Tibial artery (tissue), 4 donors: ENCODE measurements at regions not wholly inside any gene's neighbourhood (a gene's known extent, or its start where the extent isn't known, plus 50 kb on each side); places are given as distances from the start of the nearest gene placed in this dataset.
"Not testable (repeated sequence)": the region's sequence is repeated elsewhere in the genome, so short reads cannot be mapped to it uniquely, and the experiment has no call there.

Experiments used
- DNase-seq, 2 donors: peaks; one replicate each; pipeline ENCODE4 v3.0.0-alpha.2; 2019
- H3K27ac ChIP-seq, 2 donors: fragments of 200-600 bp; sonication (generic) in 1 of 2; 1 replicate in 1 of 2; 2 replicates in 1 of 2; pipeline ENCODE4 v1.5.1; 2018 to 2019; ENCODE audit warnings: mild to moderate bottlenecking in 1 of 2
- H3K27me3 ChIP-seq, 2 donors: fragments of 200-600 bp; sonication (generic) in 1 of 2; one replicate each; pipeline versions ENCODE4 v1.5.1 to v1.6.0; 2016 to 2019
- H3K36me3 ChIP-seq, 3 donors: fragments of 200-600 bp; sonication (generic) in 2 of 3; one replicate each; pipeline ENCODE4 v1.5.1; 2016 to 2019; ENCODE audit warnings: mild to moderate bottlenecking in 2 of 3
- H3K4me1 ChIP-seq, 4 donors: fragments of 200-600 bp; sonication (generic) in 2 of 4; 1 replicate in 3 of 4; 2 replicates in 1 of 4; pipeline ENCODE4 v1.5.1; 2016 to 2019
- H3K4me3 ChIP-seq, 2 donors: fragments of 200-600 bp; sonication (generic) in 1 of 2; 1 replicate in 1 of 2; 2 replicates in 1 of 2; pipeline ENCODE4 v1.5.1; 2018 to 2019; ENCODE audit warnings: mild to moderate bottlenecking in 2 of 2
- H3K9me3 ChIP-seq, 3 donors: fragments of 200-600 bp; sonication (generic) in 1 of 3; one replicate each; pipeline ENCODE4 v1.5.1; 2016 to 2019
- intact Hi-C: fragments of 100-400 bp; cut with DNase I; formaldehyde crosslinking; loops from one replicate; pipeline ENCODE4 v1.15.0; 2023; ENCODE audit warnings: low total_unique reads
- TF ChIP-seq, protein P1 (sequence below), 2 experiments: fragments of 200-600 bp in 1 of 2; fragments of 450-650 bp in 1 of 2; IDR thresholded peaks; one replicate each; pipeline ENCODE4 v1.5.1; 2017 to 2019; ENCODE audit warnings: antibody characterized with exemption in 2 of 2, mild to moderate bottlenecking in 1 of 2, moderate library complexity in 1 of 2

DNA sequence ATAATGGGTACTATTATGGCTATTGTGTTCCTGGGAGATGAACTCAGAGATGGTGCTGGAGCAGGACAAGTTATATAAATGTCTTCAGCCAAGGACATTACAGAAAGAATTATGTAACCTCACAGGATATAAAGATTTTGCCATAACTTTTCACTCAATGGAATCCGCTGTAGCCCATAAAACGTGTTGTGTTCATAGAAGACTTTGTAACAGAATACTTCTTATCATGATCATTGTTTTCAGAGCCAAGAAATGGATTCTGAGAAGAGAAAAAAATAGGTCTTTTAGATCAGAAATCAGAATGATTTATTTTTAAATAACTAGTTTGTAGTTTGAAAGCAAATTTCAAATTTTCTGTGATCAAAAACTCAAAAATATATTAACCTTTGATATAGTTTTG is 441.0 kb upstream of the TENM3 start:
- Histone ChIP-seq H3K27ac (no peak overlapping the region), H3K4me3 (no peak overlapping the region), H3K36me3 (no peaks in the 10 kb centered on the region), H3K4me1 (no peaks in the 10 kb centered on the region), H3K27me3 (no peaks in the 10 kb centered on the region), H3K9me3 (no peaks in the 10 kb centered on the region)
- TF ChIP-seq, protein P1, sequence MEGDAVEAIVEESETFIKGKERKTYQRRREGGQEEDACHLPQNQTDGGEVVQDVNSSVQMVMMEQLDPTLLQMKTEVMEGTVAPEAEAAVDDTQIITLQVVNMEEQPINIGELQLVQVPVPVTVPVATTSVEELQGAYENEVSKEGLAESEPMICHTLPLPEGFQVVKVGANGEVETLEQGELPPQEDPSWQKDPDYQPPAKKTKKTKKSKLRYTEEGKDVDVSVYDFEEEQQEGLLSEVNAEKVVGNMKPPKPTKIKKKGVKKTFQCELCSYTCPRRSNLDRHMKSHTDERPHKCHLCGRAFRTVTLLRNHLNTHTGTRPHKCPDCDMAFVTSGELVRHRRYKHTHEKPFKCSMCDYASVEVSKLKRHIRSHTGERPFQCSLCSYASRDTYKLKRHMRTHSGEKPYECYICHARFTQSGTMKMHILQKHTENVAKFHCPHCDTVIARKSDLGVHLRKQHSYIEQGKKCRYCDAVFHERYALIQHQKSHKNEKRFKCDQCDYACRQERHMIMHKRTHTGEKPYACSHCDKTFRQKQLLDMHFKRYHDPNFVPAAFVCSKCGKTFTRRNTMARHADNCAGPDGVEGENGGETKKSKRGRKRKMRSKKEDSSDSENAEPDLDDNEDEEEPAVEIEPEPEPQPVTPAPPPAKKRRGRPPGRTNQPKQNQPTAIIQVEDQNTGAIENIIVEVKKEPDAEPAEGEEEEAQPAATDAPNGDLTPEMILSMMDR (IDR thresholded peaks at IDR 0.05): no peak
- intact Hi-C loops: no loop called here
- no peak for DNase-seq

DNA sequence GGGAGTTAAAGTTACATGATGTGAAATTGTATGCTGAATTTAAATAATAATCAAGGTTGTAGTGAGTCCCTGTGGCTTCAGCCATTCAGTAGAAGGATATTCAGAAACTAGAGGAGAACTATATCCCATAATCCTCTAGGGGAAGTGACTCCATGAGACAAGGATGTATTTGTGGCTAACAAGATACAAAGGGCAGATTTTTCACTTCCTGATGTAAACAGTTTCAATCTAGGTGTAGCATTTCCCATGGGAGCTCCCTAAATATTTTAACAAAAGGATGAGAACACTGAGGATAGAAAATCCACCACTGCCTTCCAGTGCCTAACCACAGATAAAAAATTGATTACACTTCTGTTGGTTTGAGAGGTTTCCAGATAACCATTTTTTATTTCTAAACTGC is 435.4 kb upstream of the TENM3 start:
- TF ChIP-seq, protein P1 (IDR thresholded peaks at IDR 0.05): no peak
- intact Hi-C loops: no loop called here
- Histone ChIP-seq H3K27ac (no peak overlapping the region), H3K27me3 (no peaks in the 10 kb centered on the region), H3K36me3 (no peaks in the 10 kb centered on the region), H3K4me1 (no peaks in the 10 kb centered on the region), H3K4me3 (no peak overlapping the region), H3K9me3 (no peaks in the 10 kb centered on the region)
- no peak for DNase-seq

DNA sequence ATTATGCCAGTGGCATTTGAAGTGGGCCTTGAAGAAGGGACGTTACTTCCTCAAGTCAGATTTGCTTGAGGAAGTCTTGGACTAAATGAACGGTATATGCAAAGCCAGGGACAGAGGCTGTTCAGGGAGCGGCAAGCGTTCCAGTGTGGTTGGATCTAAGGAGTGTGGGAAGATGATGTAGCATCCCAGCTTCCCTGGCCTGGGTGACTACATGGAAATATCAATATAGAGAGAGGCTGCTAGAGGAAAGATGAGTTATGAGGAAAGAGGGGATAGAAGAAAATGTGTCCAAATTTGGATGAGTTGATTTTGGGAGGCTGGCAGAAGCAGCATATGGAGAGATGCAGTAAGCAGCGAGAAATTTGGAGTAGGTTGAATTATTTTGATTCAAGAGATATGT is 432.5 kb upstream of the TENM3 start:
- Histone ChIP-seq H3K27ac (no peak overlapping the region), H3K4me1 (no peaks in the 10 kb centered on the region), H3K27me3 (no peaks in the 10 kb centered on the region), H3K9me3 (no peaks in the 10 kb centered on the region), H3K4me3 (no peak overlapping the region), H3K36me3 (no peaks in the 10 kb centered on the region)
- TF ChIP-seq, protein P1 (IDR thresholded peaks at IDR 0.05): no peak
- intact Hi-C loops: no loop called here
- no peak for DNase-seq

DNA sequence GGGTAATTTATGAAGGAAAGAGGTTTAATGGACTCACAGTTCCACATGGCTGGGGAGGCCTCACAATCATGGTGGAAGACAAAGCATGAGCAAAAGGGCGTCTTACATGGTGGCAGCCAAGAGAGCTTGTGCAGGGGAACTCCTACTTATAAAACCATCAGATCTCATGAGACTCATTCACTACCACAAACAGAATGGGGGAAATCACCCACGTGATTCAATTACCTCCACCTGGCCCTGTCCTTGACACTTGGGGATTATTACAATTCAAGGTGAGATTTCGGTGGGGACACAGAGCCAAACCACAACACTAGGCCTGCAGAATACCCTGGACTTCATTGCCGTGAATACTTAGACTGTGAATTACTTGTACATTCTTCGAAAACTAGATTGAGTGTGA is 431.7 kb upstream of the TENM3 start:
- H3K4me1 ChIP-seq, H3K36me3 ChIP-seq, H3K27ac ChIP-seq, H3K27me3 ChIP-seq, intact Hi-C loops, H3K9me3 ChIP-seq, H3K4me3 ChIP-seq, DNase-seq: not testable (repeated sequence)

DNA sequence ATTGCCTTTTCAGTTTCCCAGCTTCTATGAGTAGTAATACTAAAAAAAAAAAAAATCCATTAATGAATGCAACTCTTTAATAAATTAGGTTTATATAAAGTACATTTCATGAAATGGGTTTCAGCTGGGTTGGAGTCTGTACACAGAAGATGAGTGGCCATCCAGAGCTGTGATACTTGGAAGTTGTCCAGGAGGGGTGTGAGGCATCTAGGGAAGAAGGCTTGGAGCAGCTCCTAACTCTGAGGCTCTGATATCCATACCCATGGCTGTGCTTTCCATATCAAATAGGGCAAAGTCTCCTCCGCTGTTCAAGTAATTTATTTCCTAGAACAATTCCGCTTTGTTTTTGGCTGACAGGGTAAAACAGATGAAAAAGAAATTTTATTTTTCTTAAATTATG is 423.3 kb upstream of the TENM3 start:
- Histone ChIP-seq H3K4me1 (no peaks in the 10 kb centered on the region), H3K27ac (no peak overlapping the region), H3K27me3 (no peaks in the 10 kb centered on the region), H3K9me3 (no peaks in the 10 kb centered on the region), H3K4me3 (no peak overlapping the region), H3K36me3 (no peaks in the 10 kb centered on the region)
- TF ChIP-seq, protein P1 (IDR thresholded peaks at IDR 0.05): no peak
- DNase-seq: no peak
- intact Hi-C loops: no loop called here

DNA sequence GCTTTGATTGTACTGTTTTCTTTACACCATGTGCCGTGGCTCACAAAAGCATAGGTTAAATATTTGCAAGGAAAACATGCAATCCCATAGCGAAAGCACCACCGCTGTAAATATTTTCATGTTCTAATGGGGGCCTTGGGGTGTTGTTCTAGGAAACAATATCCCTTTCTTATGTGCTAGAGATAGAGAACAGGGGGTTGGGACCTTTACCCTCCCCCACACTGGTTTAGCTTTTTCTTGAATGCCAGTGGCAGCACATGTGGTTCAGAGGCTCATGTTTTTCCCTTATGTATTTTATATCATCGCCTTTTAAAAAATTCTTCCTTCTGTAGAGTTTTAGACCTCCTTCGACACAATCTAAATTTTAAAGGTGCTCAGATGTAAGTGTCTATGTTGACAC is 422.6 kb upstream of the TENM3 start:
- H3K27ac ChIP-seq: no peak overlapping the region
- H3K4me3 ChIP-seq: no peak overlapping the region
- H3K4me1 ChIP-seq: no peaks in the 10 kb centered on the region
- TF ChIP-seq, protein P1 (IDR thresholded peaks at IDR 0.05): no peak
- no peaks in the 10 kb centered on the region for H3K36me3 ChIP-seq
- no peaks in the 10 kb centered on the region for H3K9me3 ChIP-seq
- no peaks in the 10 kb centered on the region for H3K27me3 ChIP-seq
- no peak for DNase-seq
- intact Hi-C loops: no loop called here
